ENCODE measurements at regions not wholly inside any gene's neighbourhood (a gene's known extent, or its start where the extent isn't known, plus 50 kb on each side); places are given as distances from the start of the nearest gene placed in this dataset.

DNA sequence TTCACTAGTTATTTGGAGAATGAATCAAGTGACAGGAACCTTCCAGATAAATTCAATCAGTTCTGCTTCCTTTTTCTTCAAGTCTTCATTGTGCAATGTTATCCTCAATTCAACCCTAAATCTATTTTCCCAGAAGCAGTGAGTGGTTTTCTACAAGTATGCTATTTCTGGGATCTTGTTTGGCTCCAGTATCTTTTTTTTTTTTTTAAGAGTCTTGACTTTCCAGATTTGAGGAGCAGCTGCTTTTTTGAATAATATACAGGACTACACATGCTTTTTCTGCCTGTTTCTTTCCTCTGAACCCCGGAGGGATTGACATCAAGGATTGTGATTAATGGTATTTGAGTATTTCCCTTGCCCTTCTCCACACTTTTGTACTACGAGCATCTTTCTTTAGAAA, 339.2 kb upstream of the JAG1 start (continued):
- TF ChIP-seq POLR2AphosphoS5 (IDR thresholded peaks at IDR 0.05; ENCODE audit: low read depth, low read length) (no peak), ASH2L (IDR thresholded peaks at IDR 0.05; ENCODE audit: low read length) (no peak), PHF8 (conservative IDR thresholded peaks at IDR 0.05; ENCODE audit: low read depth, low read length) (no peak)

Data from H1 (cell line).